MCF 10A (cell line): ENCODE measurements at regions not wholly inside any gene's neighbourhood (a gene's known extent, or its start where the extent isn't known, plus 50 kb on each side); places are given as distances from the start of the nearest gene placed in this dataset.
A peak's percentile ranks its signal among the peaks of the same experiment; 100 is the strongest.

Source experiments
- BruUV-seq: library from RNA; stranded (reverse); fragments of 400-500 nt; replicated peaks from 2 replicates; lab custom pipeline; 2021; lab: Mats Ljungman, UMichigan
- CTCF ChIA-PET: fragments of 300-600 bp; sonication (Branson Sonifier 250); formaldehyde crosslinking; extraction: SDS; loops from one replicate; lab custom pipeline; 2021; ENCODE audit warnings: antibody characterized with exemption, inconsistent platforms; lab: Yijun Ruan, JAX
- POLR2A ChIA-PET: fragments of 300-600, 350-650 bp; sonication (Branson Sonifier 250); formaldehyde crosslinking; extraction: SDS; loops from one replicate; lab custom pipeline; 2020; ENCODE audit warnings: antibody characterized with exemption, inconsistent platforms; lab: Yijun Ruan, JAX
- DNase-seq: peaks from one replicate; pipeline ENCODE4 v3.0.0-alpha.2; 2018; ENCODE audit not compliant: unreplicated experiment
- H3K27ac Mint-ChIP-seq: one replicate; pipeline ENCODE4 v1.8.0; 2022; ENCODE audit warnings: mild to moderate bottlenecking, low read depth, mixed read lengths; ENCODE audit not compliant: unreplicated experiment
- H3K27me3 Mint-ChIP-seq: one replicate; pipeline ENCODE4 v1.8.0; 2022; ENCODE audit warnings: mixed read lengths; ENCODE audit not compliant: insufficient read depth, unreplicated experiment
- H3K36me3 Mint-ChIP-seq: one replicate; pipeline ENCODE4 v1.8.0; 2022; ENCODE audit warnings: mild to moderate bottlenecking, moderate library complexity, mixed read lengths; ENCODE audit not compliant: insufficient read depth, unreplicated experiment
- H3K4me1 Mint-ChIP-seq: one replicate; pipeline ENCODE4 v1.8.0; 2022; ENCODE audit warnings: mixed read lengths; ENCODE audit not compliant: insufficient read depth, unreplicated experiment
- H3K4me3 Mint-ChIP-seq: one replicate; pipeline ENCODE4 v1.8.0; 2022; ENCODE audit warnings: mild to moderate bottlenecking, moderate library complexity, mixed read lengths; ENCODE audit not compliant: unreplicated experiment
- H3K9me3 Mint-ChIP-seq: one replicate; pipeline ENCODE4 v1.8.0; 2022; ENCODE audit warnings: mixed read lengths; ENCODE audit not compliant: unreplicated experiment
- CTCF ChIP-seq: fragments of 200-600 bp; IDR thresholded peaks from one replicate; pipeline ENCODE4 v1.8.0; 2022; ENCODE audit warnings: antibody characterized with exemption, mild to moderate bottlenecking; ENCODE audit not compliant: unreplicated experiment
- intact Hi-C: fragments of 100-400 bp; cut with micrococcal nuclease; formaldehyde crosslinking; loops from 2 replicates; pipeline ENCODE4 v1.14.1; 2022

- ChIA-PET CTCF (interaction anchor here (0.6 to 1.0 kb wide), 4 partner anchors 115 to 212 kb away, joined by 3 read pairs; no protein-coding TSS in a partner anchor), POLR2A (no interaction called here)
- no peak overlapping the region for H3K27ac Mint-ChIP-seq
- H3K4me3 Mint-ChIP-seq: no peak overlapping the region
- BruUV-seq: no TSS peak
- no peaks in the 10 kb centered on the region for H3K36me3 Mint-ChIP-seq
- no peaks in the 10 kb centered on the region for H3K4me1 Mint-ChIP-seq
- peak; percentile 73 for DNase-seq
- intact Hi-C loops: loop anchor here (1.0 kb wide), 1 partner anchor 127 kb away; no protein-coding TSS in a partner anchor
- peak; percentile 46 for TF ChIP-seq CTCF
- no peaks in the 10 kb centered on the region for H3K9me3 Mint-ChIP-seq
- H3K27me3 Mint-ChIP-seq: no peaks in the 10 kb centered on the region
Measured at GRCh38 chr2:16900405-16901025, 234.9 kb upstream of the CYRIA start.

DNA sequence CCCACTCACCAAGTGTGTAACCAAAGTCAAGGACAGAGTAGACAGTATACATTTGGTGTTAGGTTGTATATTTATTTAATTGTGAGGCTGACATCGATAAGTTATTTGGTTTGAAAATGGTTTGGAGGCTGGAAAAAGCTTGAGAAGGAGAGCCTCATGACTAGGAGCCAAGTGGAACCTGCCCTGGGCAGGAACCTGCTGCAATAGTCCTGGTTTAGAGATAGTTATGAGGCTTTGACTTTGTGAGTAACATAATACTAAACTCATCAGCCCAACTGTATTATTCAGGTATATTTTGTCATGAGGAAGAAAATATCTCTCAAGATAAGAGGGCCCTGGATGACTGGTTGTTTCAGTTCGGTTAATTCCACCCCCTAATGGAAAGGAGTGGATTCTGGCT lies 234.3 kb upstream of the CYRIA start:
- BruUV-seq: no TSS peak
- POLR2A ChIA-PET: no interaction called here
- CTCF ChIA-PET: interaction anchor here (0.6 to 1.0 kb wide), 3 partner anchors 10 to 128 kb away, joined by 3 read pairs; no protein-coding TSS in a partner anchor
- Mint-ChIP-seq H3K36me3 (no peaks in the 10 kb centered on the region), H3K27ac (no peak overlapping the region), H3K27me3 (no peaks in the 10 kb centered on the region), H3K4me3 (no peak overlapping the region), H3K4me1 (no peaks in the 10 kb centered on the region), H3K9me3 (no peaks in the 10 kb centered on the region)
- TF ChIP-seq CTCF: no peak
- intact Hi-C loops: loop anchor here (1.0 kb wide), 1 partner anchor 127 kb away; no protein-coding TSS in a partner anchor
- DNase-seq: no peak

DNA sequence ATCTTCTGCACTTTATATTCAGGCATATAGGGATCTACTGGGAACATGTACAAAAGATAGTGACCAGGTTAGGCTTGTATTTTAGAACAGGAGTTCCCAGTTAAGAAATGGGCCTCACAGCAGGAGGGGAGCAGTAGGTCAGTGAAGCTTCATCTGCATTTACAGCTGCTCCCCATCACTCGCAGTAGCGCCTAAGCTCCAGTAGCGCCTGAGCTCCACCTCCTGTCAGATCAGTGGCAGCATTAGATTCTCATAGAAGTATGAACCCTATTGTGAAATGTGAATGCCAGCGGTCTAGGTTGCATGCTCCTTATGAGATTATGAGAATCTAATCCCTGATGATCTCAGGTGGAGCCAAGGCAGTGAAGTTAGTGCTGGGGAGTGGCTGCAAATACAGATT lies 224.4 kb upstream of the CYRIA start:
- H3K4me1 Mint-ChIP-seq: no peaks in the 10 kb centered on the region
- no peaks in the 10 kb centered on the region for H3K27me3 Mint-ChIP-seq
- ChIA-PET CTCF (interaction anchor here (0.7 to 0.9 kb wide), 2 partner anchors 10 to 273 kb away, joined by 3 read pairs; no protein-coding TSS in a partner anchor), POLR2A (no interaction called here)
- peaks cover 7% of the 10 kb centered on the region for H3K9me3 Mint-ChIP-seq
- intact Hi-C loops: no loop called here
- H3K27ac Mint-ChIP-seq: no peak overlapping the region
- TF ChIP-seq CTCF: no peak
- peak; percentile 26 for DNase-seq
- H3K4me3 Mint-ChIP-seq: no peak overlapping the region
- BruUV-seq: no TSS peak
- H3K36me3 Mint-ChIP-seq: no peaks in the 10 kb centered on the region

GRCh38 chr2:16885027-16885426 lies 219.4 kb upstream of the CYRIA start:
- Mint-ChIP-seq H3K27me3 (no peaks in the 10 kb centered on the region), H3K4me3 (no peak overlapping the region), H3K27ac (no peak overlapping the region), H3K9me3 (peaks cover 39% of the 10 kb centered on the region), H3K4me1 (no peaks in the 10 kb centered on the region), H3K36me3 (no peaks in the 10 kb centered on the region)
- BruUV-seq: no TSS peak
- no peak for DNase-seq
- intact Hi-C loops: no loop called here
- ChIA-PET POLR2A (interaction anchor here (0.7 kb wide), 1 partner anchor 1305 kb away, joined by 3 read pairs; no protein-coding TSS in a partner anchor), CTCF (interaction anchor here (1.3 kb wide), 1 partner anchor 111 kb away, joined by 3 read pairs; no protein-coding TSS in a partner anchor)
- TF ChIP-seq CTCF: no peak
